ENCODE measurements at regions not wholly inside any gene's neighbourhood (a gene's known extent, or its start where the extent isn't known, plus 50 kb on each side); places are given as distances from the start of the nearest gene placed in this dataset.

- no peak for DNase-seq
Observed at GRCh38 chr9:82231411-82231810, 242.8 kb downstream of the SPATA31D1 start.

- no peak for DNase-seq
Observed at GRCh38 chr9:82234160-82234943, 245.8 kb downstream of the SPATA31D1 start.

- DNase-seq, result no peak
Observed at GRCh38 chr9:82242285-82242963, 253.9 kb downstream of the SPATA31D1 start.

GRCh38 chr9:82247318-82247717, 258.7 kb downstream of the SPATA31D1 start:
- DNase-seq, result no peak

- no peak for DNase-seq
Observed at GRCh38 chr9:82252116-82252515, 263.5 kb downstream of the SPATA31D1 start.

- no peak for DNase-seq
Observed at GRCh38 chr9:82254646-82255367, 266.2 kb downstream of the SPATA31D1 start.

GRCh38 chr9:82255481-82256176, 267.1 kb downstream of the SPATA31D1 start:
- peak; percentile 33 for DNase-seq

- DNase-seq, result no peak
Observed at GRCh38 chr9:82260691-82261090, 272.1 kb downstream of the SPATA31D1 start.

GRCh38 chr9:82263619-82264018, 275.0 kb downstream of the SPATA31D1 start:
- DNase-seq, result no peak

- DNase-seq, result no peak
Observed at GRCh38 chr9:82271106-82271561, 282.6 kb downstream of the SPATA31D1 start.

- no peak for DNase-seq
Observed at GRCh38 chr9:82273121-82273520, 284.5 kb downstream of the SPATA31D1 start.

- no peak for DNase-seq
Observed at GRCh38 chr9:82275258-82275927, 286.8 kb downstream of the SPATA31D1 start.

GRCh38 chr9:82281066-82281465, 292.5 kb downstream of the SPATA31D1 start:
- DNase-seq, result no peak

- no peak for DNase-seq
Observed at GRCh38 chr9:82284758-82285157, 296.2 kb downstream of the SPATA31D1 start.

- DNase-seq, result no peak
Observed at GRCh38 chr9:82295181-82295580, 306.6 kb downstream of the SPATA31D1 start.

GRCh38 chr9:82299870-82300269, 311.3 kb downstream of the SPATA31D1 start:
- DNase-seq, result no peak

GRCh38 chr9:82302968-82303655, 314.5 kb downstream of the SPATA31D1 start:
- no peak for DNase-seq

- DNase-seq, result no peak
Observed at GRCh38 chr9:82308836-82309235, 320.3 kb downstream of the SPATA31D1 start.

- DNase-seq, result no peak
Observed at GRCh38 chr9:82313697-82314096, 325.1 kb downstream of the SPATA31D1 start.

- DNase-seq, result no peak
Observed at GRCh38 chr9:82320566-82320965, 332.0 kb downstream of the SPATA31D1 start.

- DNase-seq, result no peak
Observed at GRCh38 chr9:82325907-82326306, 337.3 kb downstream of the SPATA31D1 start.

- no peak for DNase-seq
Observed at GRCh38 chr9:82327641-82328040, 339.1 kb downstream of the SPATA31D1 start.
